ENCODE measurements at regions not wholly inside any gene's neighbourhood (a gene's known extent, or its start where the extent isn't known, plus 50 kb on each side); places are given as distances from the start of the nearest gene placed in this dataset.

DNA sequence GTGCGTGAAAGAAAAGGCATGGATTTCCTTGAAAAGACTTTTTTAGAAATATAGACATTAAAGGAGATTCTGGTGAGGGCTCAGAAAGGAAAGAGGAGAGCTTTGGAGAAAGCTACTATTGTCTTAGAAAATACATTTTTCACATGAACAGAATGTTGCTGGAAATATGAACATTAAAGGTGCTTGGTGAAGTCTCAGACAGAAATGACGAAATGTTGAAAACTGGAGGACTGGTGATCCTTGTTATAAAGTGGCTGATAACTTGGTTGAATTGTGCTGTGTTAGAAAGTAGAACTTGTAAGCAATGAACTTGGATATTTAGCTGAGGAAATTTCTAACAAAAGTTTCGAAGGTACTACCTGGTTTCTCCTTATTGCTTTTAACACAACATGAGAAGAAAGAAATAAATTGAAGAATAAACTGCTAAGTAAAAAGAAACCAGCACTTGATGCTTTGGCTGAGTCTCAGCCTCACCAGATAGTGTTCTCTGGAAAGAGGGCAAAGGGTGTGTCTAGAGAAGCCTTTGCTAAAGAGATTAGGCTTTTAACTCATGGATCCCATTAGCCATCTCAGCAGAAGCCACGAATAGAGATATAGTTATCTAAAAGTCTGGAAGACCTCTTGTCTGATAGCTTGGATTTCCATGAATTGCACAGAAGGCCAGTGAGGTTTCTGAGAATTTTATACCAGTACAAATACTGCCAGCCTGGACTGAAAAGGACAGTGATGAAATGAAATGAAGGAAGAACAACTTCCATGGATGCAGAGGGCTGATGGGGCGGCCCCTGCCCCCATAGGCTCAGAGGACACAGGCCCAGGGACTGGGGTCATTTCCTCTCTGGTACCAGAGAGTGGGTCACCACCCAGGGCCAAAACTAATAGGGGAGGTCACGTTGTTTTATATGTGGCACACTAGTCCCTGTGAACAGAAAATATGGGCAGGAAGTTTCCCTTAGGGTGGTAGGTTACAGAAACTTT, 91.5 kb downstream of the RPL22L1 start (continued):
- TF ChIP-seq, protein P1, sequence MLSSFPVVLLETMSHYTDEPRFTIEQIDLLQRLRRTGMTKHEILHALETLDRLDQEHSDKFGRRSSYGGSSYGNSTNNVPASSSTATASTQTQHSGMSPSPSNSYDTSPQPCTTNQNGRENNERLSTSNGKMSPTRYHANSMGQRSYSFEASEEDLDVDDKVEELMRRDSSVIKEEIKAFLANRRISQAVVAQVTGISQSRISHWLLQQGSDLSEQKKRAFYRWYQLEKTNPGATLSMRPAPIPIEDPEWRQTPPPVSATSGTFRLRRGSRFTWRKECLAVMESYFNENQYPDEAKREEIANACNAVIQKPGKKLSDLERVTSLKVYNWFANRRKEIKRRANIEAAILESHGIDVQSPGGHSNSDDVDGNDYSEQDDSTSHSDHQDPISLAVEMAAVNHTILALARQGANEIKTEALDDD (IDR thresholded peaks at IDR 0.05), result peak; percentile 97
- TF ChIP-seq ZNF507 (tag; conservative IDR thresholded peaks at IDR 0.05) (no peak), PCBP1 (IDR thresholded peaks at IDR 0.05; ENCODE audit: low read depth, low read length, poor library complexity, severe bottlenecking) (no peak), ZNF436 (CRISPR knock-in tag; IDR thresholded peaks at IDR 0.05) (no peak), CREB1 (IDR thresholded peaks at IDR 0.05) (peak; percentile 50; the same call in 1 of the 2 replicates), CREB1 (CRISPR knock-in tag; IDR thresholded peaks at IDR 0.05) (no peak), POLR2A (conservative IDR thresholded peaks at IDR 0.05) (no peak), WHSC1 (IDR thresholded peaks at IDR 0.05; ENCODE audit: low read length) (no peak), RBM22 (IDR thresholded peaks at IDR 0.05; ENCODE audit: low read depth, low read length, poor library complexity, severe bottlenecking) (no peak), NR2F6 (CRISPR knock-in tag; IDR thresholded peaks at IDR 0.05) (no peak), ZBTB40 (IDR thresholded peaks at IDR 0.05) (0 out of 2 replicates have a peak, but pooled peaks have one; percentile 9), ZBTB40 (CRISPR knock-in tag; IDR thresholded peaks at IDR 0.05) (no peak)

Data from K562 (cell line).